ENCODE measurements at regions not wholly inside any gene's neighbourhood (a gene's known extent, or its start where the extent isn't known, plus 50 kb on each side); places are given as distances from the start of the nearest gene placed in this dataset.

- TF ChIP-seq RFX5 (IDR thresholded peaks at IDR 0.05; ENCODE audit: low read depth, low read length) (no peak), CTCF (conservative IDR thresholded peaks at IDR 0.05; ENCODE audit: low read depth, low read length) (no peak)
These were observed 250.1 kb upstream of the CDH20 start for GRCh38 chr18:61082976-61083630.

Measured in IMR-90 (cell line).